ENCODE measurements at regions not wholly inside any gene's neighbourhood (a gene's known extent, or its start where the extent isn't known, plus 50 kb on each side); places are given as distances from the start of the nearest gene placed in this dataset.

DNA sequence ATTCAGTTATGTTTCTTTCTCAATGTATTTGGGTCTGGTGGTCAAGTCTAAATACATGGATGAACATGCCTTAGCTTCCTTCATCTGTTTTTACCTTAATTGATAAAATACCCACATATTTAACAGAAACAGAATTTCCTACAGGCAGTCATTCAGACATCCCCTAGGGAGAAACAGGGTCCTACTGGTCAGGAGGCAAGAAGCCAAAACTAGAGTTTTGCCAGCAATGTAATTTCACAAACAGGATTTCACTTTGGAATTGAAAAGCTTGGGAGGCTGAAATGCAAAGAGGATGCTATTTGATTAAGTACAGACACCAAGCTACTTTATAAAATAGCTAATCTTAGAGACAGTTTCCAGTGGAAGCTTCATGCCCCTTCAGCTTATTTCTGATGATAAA, 224.2 kb downstream of the SIPA1L2 start:
- TF ChIP-seq, protein P1, sequence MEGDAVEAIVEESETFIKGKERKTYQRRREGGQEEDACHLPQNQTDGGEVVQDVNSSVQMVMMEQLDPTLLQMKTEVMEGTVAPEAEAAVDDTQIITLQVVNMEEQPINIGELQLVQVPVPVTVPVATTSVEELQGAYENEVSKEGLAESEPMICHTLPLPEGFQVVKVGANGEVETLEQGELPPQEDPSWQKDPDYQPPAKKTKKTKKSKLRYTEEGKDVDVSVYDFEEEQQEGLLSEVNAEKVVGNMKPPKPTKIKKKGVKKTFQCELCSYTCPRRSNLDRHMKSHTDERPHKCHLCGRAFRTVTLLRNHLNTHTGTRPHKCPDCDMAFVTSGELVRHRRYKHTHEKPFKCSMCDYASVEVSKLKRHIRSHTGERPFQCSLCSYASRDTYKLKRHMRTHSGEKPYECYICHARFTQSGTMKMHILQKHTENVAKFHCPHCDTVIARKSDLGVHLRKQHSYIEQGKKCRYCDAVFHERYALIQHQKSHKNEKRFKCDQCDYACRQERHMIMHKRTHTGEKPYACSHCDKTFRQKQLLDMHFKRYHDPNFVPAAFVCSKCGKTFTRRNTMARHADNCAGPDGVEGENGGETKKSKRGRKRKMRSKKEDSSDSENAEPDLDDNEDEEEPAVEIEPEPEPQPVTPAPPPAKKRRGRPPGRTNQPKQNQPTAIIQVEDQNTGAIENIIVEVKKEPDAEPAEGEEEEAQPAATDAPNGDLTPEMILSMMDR (IDR thresholded peaks at IDR 0.05): no peak
- no peak for TF ChIP-seq EZH2phosphoT487 (IDR thresholded peaks at IDR 0.05)
- no peak for TF ChIP-seq EZH2 (IDR thresholded peaks at IDR 0.05)
- H3K36me3 Mint-ChIP-seq: peaks cover 71% of the 10 kb centered on the region
- H3K36me3 ChIP-seq: peaks cover 14% of the 10 kb centered on the region

DNA sequence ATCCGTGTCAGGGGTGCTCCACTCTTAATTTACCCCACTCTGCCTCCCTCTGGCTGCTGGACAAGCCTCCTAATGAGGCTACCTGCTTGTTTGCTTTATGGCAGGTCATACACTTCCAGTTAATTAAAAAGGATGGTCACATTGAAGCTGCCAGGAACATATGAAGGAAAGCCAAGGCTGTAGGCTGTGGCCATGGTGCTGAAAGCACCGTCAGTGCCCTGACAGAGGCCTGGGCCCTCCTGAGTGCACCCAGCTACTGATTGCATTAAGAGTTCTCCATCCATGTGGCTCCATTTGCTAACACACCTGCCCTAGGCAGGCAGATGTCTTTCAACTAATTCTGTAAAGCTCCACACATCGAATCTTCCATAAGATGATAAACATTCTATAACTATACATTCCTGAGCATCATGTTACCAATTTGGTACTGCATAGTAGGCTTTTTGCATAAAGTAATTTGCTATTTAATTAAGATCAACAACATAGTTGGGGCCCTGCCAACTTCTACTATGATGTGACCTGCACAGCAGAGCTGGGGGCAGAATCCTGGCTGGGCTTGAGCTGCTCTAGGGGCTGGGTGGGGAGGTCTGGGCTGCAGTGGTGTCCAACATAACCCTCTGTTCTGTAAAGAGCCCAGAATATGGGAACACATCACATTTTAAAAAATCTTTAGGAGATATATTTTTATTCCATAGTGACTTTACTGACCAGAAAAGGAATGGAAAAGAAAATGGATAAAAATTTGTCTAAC, 224.8 kb downstream of the SIPA1L2 start:
- Histone ChIP-seq H3K4me2 (no peak overlapping the region), H4K20me1 (ENCODE audit: low read depth) (no peaks in the 10 kb centered on the region), H3K4me1 (no peaks in the 10 kb centered on the region), H2AFZ (replicated peaks) (no peak overlapping the region), H3K9ac (no peak overlapping the region), H3K27ac (no peak overlapping the region), H3K27me3 (no peaks in the 10 kb centered on the region), H3K79me2 (ENCODE audit: low read depth) (no peaks in the 10 kb centered on the region), H3F3A (ENCODE audit: low read depth) (no peaks in the 10 kb centered on the region), H3K36me3 (peaks cover 14% of the 10 kb centered on the region), H3K9me3 (ENCODE audit: low read depth) (no peaks in the 10 kb centered on the region), H3K4me3 (no peak overlapping the region)
- Mint-ChIP-seq H3K36me3 (peaks cover 74% of the 10 kb centered on the region), H3K4me3 (no peak overlapping the region), H3K9me3 (peaks cover 10% of the 10 kb centered on the region), H3K4me1 (peaks cover 2% of the 10 kb centered on the region), H3K27ac (no peak overlapping the region), H3K27me3 (ENCODE audit: insufficient read depth, low read depth) (peaks cover 3% of the 10 kb centered on the region)
- no peak for DNase-seq (ENCODE audit: low spot score)
- TF ChIP-seq EZH2phosphoT487 (IDR thresholded peaks at IDR 0.05) (no peak), EZH2 (IDR thresholded peaks at IDR 0.05) (no peak)
- TF ChIP-seq, protein P1 (IDR thresholded peaks at IDR 0.05): no peak

More for the DNA sequence above, 224.2 kb downstream of the SIPA1L2 start:
- no peaks in the 10 kb centered on the region for H3K4me1 Mint-ChIP-seq
- no peak overlapping the region for H2AFZ ChIP-seq (replicated peaks)
- H3K79me2 ChIP-seq (ENCODE audit: low read depth): no peaks in the 10 kb centered on the region
- H3K9ac ChIP-seq: no peak overlapping the region
- no peaks in the 10 kb centered on the region for H4K20me1 ChIP-seq (ENCODE audit: low read depth)
- no peaks in the 10 kb centered on the region for H3K27me3 Mint-ChIP-seq (ENCODE audit: insufficient read depth, low read depth)
- H3K27me3 ChIP-seq: no peaks in the 10 kb centered on the region
- no peaks in the 10 kb centered on the region for H3K9me3 ChIP-seq (ENCODE audit: low read depth)
- DNase-seq (ENCODE audit: low spot score): no peak
- H3F3A ChIP-seq (ENCODE audit: low read depth): no peaks in the 10 kb centered on the region
- H3K4me3 ChIP-seq: no peak overlapping the region
- no peaks in the 10 kb centered on the region for H3K4me1 ChIP-seq
- no peak overlapping the region for H3K27ac ChIP-seq
- H3K4me3 Mint-ChIP-seq: no peak overlapping the region
- H3K9me3 Mint-ChIP-seq: peaks cover 10% of the 10 kb centered on the region
- H3K27ac Mint-ChIP-seq: no peak overlapping the region
- H3K4me2 ChIP-seq: no peak overlapping the region

DNA sequence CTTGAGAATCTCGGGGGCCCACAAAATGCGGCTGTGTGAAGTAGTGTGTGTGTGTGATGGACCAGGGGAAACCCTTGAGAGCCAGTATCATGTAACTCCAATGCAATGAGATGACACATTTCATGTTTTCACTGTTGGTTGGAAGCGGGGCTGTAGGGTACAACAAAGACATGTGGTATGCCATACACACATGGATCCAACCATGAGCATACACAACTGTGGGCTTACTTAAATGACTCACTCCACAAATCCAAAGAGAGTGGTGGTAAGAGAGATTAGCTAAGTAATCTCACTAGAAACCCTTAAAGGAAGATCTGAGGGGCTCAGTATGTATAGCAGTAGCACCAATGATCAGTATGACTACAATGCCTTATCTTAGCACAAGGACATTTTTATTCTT, 225.7 kb downstream of the SIPA1L2 start:
- H3K27me3 ChIP-seq: no peaks in the 10 kb centered on the region
- H3F3A ChIP-seq (ENCODE audit: low read depth): no peaks in the 10 kb centered on the region
- H4K20me1 ChIP-seq (ENCODE audit: low read depth): no peaks in the 10 kb centered on the region
- no peaks in the 10 kb centered on the region for H3K79me2 ChIP-seq (ENCODE audit: low read depth)
- peaks cover 72% of the 10 kb centered on the region for H3K36me3 Mint-ChIP-seq
- no peak overlapping the region for H2AFZ ChIP-seq (replicated peaks)
- no peak for DNase-seq (ENCODE audit: low spot score)
- no peaks in the 10 kb centered on the region for H3K4me1 ChIP-seq
- H3K9me3 ChIP-seq (ENCODE audit: low read depth): no peaks in the 10 kb centered on the region
- H3K4me2 ChIP-seq: no peak overlapping the region
- H3K27ac Mint-ChIP-seq: no peak overlapping the region
- H3K27me3 Mint-ChIP-seq (ENCODE audit: insufficient read depth, low read depth): peaks cover 3% of the 10 kb centered on the region
- H3K4me3 ChIP-seq: no peak overlapping the region
- TF ChIP-seq, protein P1 (IDR thresholded peaks at IDR 0.05): no peak
- TF ChIP-seq EZH2 (IDR thresholded peaks at IDR 0.05) (no peak), EZH2phosphoT487 (IDR thresholded peaks at IDR 0.05) (no peak)
- H3K4me1 Mint-ChIP-seq: peaks cover 6% of the 10 kb centered on the region
- peaks cover 3% of the 10 kb centered on the region for H3K9me3 Mint-ChIP-seq
- no peak overlapping the region for H3K27ac ChIP-seq
- peaks cover 13% of the 10 kb centered on the region for H3K36me3 ChIP-seq
- no peak overlapping the region for H3K9ac ChIP-seq
- H3K4me3 Mint-ChIP-seq: no peak overlapping the region
